GDM1 (cell line): ENCODE measurements at regions not wholly inside any gene's neighbourhood (a gene's known extent, or its start where the extent isn't known, plus 50 kb on each side); places are given as distances from the start of the nearest gene placed in this dataset.
"Not testable (repeated sequence)": the region's sequence is repeated elsewhere in the genome, so short reads cannot be mapped to it uniquely, and the experiment has no call there.

Source experiments
- DNase-seq: peaks from one replicate; lab custom pipeline; 2025; lab: John Stamatoyannopoulos, UW

DNA sequence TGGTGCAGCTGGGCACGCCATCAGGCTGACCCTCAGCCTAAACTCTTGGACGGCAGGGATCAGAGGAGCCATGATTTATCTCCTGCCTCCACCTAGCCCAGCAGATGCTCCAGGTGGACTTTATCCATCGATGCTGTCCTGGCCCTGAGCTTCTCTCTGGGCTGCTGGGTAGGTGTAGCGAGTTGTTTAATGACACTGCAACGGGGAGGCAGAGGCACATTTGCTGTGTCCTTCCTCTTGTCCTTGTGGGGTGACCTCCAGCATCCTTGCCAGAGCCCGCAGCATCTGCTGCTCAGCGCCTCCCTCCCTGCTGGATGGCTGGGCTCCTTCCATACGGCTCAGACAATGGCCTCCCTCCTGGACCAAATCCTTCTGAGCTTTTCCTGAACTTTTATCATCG is 103.1 kb upstream of the IRX4 start:
- DNase-seq = no peak

DNA sequence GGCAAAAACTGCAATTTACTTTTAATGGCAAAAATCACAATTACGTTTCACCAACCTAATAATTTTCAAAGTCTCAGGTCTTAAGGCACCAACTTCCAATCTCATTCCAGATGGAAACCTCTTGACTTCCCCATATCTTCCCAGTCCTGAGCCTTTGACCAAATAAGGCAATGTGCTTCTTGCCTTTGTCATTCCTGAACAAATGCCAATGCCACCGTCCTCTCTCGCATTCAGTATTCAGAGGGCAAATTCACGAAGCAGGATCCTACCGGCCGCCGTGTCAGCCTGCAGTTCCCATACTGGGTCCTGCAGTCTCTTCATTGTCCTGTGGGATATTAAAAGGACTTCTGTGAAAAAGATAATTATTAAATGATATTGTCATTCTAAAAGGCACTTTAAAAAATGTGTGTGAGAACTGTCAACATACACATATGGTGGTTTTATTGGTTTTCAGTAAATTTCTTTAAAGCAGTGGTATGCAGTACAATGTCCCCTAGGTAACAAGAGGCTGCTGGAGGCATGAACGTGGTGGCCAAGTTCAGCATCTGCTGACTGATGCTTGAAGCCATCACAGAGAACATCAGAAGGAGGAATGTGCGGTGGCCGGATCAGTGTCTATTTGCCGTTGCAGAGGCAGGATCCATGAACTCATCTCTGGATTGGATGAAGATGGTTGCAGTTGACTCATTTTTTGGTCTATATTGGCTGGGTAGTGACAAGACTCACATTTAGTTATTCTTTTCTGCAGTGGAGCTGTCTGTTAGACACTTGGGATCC is 101.4 kb upstream of the IRX4 start:
- DNase-seq = no peak

DNA sequence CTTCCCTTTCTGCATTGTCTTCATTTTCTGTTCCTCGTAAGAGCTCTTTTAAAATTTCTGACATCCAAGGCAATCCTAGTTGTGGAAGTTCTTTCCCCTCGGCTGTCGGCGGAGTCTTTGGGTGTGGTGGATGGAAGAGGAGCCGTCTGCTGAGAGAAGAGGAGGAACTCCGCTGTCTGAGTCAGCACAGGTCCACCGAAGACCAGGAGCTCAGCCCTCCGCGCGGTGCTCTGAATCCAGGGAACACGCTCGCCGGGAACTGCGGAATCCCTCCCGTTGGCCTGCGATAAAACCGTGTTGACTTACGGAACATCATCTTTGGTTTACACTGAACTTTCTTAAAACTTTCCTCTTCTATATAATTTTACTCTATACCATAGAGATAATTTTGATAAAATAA is 100.7 kb upstream of the IRX4 start:
- DNase-seq = no peak

DNA sequence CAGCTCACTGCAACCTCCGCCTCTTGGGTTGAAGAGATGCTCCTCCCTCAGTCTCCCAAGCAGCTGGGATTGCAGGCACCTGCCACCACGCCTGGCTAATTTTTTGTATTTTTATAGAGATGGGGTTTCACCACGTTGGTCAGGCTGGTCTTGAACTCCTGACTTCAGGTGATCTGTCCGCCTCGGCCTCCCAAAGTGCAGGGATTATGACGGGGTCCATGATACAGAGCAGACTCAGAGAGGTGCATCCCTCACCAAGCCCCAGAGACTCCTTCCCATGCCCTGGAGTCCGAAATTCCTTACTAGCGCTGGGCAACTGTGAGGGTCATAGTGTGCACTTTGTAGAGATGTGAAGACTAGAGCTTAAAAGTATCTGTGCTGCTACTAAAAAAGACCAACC is 99.8 kb upstream of the IRX4 start:
- DNase-seq = not testable (repeated sequence)

DNA sequence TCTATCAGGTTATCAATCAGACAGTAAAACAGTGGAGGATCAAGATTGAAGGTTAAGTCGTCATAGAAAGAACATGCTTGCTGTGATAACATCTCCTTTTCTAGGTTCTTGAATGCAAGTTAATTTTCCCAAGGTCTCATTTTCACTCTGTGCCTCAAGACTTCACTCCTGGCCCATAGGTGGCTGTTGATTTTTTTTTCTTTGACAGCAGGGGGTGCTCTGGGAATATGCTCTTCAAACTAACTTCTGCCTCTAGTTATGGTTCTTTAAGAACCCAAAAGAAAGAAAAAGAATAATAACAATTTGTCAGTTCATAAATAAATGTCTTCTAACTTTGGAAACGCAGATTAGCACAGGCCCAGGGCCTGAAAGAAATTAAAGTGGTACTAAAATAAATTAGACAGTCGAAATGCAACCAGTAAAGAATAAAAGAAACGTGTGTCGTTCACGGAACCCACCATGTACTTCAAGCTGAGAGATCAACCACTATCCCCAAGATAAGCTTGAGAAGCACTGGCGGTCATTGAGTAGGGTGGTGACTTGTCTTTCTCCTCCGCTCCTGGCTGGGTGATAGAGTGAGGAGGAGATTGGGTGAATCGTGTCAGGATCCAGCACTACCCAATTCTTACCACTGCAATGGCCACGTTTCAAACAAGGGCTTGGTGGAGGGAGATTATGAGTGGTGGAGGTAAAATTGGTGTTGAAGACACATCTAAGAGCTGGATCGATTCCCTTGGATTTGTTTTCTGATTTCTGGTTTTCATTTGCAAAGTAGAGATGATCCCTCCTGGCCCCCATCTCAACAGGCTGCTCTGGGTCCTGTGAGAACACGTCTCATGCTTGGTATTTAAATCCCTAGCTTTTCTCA is 93.4 kb upstream of the IRX4 start:
- DNase-seq = no peak

DNA sequence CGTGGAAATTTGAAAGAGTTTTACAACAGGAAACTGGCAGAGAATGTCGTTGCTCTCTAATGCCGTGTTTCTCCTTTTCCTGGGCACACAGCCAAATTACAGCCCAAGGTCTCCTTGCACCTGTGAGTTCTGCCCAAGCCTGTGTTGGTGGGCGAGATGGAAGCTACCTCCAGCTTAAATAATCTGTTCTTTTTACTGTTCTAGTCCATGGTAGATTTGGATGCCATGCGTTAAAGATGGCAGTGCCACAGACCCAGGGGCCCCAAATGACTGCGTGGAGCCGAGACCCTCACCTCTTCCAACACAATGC is 92.6 kb upstream of the IRX4 start:
- no peak for DNase-seq

DNA sequence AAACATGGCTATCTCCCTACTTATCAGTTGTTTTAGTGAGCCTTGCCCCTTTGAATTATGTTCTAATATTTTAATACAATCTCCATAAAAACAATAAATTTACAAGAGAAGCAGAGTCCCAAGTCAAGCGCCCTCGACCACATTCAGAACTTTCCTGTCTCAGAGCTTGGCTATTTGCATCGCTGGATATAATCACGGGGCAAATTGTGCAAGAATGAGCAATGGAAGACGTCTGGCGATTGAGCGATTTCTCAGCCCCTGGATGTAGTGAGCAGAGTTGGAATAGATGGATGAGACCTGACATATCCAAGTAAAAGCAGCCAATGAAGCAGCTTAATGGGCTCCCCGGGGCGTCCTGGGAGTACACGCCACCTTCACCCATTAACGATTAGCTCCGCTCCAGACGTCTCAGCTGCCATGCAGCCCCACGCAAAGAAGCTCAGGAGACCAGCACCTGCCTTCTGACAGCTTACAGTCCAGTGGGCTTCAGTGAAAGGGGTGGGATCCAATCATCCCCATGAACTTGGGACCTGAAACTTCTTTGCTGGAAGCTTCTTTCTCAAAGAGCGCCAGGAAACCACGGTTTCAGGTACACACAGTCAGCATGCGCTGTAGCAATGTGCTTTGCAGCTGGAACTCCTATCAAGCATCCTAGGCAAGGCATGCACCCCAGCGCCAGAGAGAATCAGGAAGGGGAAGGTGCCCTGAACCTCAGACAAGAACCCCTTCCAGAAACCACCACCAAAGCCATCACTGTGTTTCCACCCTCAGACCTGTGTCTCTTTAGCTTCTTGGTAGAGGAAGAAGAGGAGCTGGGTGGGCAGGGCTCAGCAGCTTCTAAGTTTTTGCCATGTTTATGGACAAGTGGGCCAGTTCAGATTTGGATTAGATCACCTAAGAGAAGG is 92.0 kb upstream of the IRX4 start:
- DNase-seq = no peak

DNA sequence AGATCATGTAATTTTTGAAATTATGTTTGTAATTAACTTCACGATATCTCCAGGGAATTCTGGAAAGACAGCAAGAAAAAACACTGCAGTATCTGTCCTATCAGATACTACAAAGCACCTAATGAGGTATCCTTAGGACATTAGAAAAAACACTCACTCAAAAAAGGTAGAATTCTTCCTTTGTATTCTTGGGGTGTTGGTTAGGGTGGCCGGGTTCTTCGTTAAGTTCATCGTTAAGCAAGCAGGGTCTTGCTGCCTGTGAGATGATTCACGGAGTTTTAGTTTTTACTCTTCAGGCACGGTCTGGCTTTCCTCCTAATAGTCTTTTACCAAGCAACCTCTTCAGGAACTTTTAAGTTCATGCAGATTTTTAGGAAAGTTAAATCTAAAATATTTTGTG is 91.4 kb upstream of the IRX4 start:
- DNase-seq = no peak

DNA sequence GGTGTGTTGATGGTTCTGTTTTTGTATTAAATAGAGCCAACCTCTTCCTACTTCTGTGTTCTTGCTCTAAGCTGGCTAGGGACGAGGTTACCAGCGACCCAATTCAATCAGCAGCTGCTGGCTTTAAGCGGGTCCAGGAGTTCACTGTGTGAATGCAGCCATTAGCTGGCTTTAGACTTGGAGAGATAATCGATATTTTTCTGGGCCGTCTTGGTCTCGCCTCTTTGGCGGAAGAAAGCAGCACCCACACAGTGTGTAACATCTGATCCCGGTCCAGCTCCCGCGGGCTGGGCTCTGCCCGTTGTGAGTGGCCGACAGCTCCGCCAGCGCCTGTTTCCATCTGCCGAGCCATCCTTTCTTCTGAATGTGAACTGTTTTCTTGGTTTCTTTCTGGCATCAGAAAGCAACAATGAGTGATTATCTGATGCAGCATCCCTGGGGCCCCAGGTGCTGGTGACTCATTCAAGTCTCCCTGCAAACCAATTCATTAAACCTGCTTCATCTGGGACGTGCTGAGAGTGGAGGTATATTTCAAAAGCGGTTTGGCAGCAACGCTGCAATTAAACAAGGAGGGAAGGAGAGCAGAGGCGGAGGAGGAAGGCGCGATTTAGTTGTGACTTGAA is 90.8 kb upstream of the IRX4 start:
- DNase-seq = no peak

DNA sequence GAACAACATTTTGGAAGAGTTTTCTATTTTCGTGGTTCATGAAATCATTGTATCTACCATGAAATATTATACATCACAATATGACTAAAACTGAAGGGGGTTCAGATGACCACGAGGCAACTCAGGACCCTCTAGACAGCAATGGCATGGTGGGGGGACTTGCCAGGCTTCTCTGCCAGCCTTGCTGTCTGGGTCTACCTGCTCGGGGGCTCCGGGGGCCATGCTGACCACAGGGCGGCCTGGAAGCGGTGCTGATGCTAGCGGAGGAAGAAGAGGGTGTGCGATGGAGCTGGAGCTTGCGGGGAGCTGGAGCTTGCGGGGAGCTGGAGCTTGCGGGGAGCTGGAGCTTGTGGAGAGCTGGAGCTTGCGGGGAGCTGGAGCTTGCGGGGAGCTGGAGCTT is 89.2 kb upstream of the IRX4 start:
- DNase-seq = no peak

DNA sequence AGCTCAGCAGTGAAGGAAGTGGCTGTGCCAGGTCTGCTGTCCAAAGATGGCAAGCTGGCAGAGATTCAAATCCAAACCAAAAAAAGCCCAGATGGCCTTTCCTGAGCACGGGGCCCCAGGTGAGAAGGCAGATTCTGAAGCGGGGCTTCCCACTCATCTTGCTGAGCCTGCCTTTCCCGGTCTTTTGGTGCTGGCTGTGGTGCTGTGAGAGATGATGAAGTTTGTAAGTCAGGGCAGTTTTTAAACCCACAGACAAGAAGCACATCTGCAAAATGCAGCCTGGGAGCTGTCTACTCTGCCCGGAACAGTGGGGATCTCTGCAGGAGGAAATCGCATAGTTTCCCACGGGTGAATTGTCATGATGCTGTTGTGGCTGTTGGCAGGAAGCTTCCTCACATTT is 85.0 kb upstream of the IRX4 start:
- no peak for DNase-seq

DNA sequence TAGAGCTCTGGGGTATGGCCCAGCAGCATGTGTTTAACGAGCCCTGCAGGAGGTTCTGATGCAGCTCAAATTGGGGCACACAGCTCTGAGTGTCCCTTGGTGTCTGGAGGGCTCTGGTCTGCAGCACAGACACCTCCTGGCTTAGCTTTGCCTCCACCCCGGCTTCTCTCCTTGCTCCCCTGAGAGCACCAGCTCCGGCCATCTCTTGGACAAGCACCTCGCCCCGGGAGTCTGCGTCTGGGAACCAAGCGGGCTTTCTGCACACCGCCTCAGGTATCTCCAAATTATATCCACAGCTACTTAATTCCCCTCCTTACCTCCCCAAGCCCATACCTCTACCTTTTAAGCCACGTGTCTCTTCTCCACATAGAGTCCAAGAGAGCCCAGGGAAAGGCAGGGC is 83.7 kb upstream of the IRX4 start:
- no peak for DNase-seq

DNA sequence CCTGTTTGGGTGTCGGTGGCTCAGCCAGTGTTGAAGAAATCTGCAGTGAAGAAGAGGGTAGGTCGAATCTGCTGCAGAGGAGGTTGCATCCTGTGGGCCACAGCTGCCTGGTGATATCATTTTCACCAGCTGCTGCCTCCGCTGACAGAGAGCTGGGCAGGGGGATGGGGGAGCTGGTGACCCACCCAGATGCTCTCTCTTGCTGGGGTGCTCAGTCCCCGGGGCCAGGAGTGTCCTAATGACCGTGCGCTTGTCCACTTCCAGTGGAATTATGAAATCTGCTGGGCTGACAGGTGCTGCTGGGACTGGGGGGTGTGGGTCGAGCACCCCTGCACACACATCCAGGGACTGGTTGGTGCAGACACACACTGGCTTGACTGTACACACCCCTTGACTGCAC is 83.2 kb upstream of the IRX4 start:
- no peak for DNase-seq

DNA sequence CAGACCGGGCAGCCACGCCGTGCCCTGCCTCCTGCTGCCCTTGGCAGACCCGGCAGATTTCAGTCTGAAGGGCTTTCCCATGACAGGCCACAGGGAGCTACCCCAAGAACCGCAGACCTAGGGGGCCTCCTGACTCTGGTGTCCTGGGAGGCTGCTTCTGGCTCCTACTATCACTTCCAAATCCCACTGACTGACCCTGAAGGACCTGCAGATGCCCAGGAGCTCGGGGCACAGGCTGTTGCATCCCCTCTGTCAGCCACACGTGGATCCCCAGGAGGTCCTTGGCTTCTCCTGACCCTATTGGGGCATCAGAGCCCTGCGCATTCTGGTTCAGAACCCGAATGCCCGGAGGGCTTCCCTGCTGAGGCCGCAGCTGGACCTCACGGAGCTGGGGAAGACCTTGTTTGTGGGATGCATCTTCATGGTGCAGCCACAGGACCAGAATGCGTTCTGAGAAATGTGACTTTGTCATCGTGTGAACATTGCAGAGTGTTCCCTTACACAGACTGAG is 81.3 kb upstream of the IRX4 start:
- no peak for DNase-seq

DNA sequence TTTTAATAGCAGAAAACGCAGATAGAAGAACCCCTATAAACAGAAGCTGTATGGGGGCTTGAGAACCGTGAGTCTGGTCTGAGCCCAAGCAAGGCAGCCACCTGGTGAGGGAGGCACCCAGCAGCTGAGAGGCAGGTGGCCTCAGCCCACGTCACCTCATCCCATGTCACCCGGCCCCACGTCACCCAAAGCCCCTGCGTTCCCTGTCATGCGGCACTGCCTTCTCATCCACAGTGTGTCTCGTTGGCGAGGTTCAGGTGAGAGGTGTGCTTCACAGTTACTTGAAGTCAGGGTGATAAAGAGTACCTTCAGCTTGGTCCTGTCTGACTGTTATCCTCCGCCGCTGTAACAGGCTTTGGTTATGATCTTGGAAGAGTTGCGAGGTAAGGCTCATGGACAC is 80.6 kb upstream of the IRX4 start:
- DNase-seq = no peak

DNA sequence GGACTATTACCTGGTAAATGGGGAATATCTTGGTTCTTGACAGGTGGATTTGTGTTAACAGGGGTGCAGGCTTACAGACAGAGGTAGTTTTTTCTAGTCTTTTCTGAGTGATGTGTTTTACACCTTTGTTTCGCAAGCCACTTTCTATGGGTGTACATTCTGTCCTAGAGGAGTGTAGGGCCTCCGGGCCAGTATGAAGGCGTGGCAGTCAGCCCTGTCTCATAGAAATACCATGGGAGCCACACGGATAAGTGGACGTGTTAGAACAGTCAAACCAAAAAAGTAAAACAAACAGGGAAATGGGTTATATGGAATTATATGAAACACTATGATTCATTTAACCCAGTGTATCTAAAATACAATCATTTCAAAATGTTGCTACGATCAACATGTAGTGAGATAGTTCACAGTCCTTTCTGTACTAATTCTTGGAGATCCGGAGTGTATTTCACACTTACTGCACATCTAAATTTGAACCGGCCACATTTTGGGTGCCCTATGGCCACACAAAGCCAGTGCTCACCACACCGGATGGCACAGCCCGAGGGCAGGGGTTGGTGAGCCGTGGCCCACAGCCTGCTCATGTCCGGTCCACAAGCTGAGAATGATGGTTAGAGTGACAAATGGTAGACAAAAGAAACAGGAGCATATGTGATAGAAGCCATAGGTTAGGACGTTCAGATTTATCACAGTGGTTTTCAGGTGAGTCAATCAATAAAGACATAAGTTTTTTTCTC is 80.1 kb upstream of the IRX4 start:
- no peak for DNase-seq

DNA sequence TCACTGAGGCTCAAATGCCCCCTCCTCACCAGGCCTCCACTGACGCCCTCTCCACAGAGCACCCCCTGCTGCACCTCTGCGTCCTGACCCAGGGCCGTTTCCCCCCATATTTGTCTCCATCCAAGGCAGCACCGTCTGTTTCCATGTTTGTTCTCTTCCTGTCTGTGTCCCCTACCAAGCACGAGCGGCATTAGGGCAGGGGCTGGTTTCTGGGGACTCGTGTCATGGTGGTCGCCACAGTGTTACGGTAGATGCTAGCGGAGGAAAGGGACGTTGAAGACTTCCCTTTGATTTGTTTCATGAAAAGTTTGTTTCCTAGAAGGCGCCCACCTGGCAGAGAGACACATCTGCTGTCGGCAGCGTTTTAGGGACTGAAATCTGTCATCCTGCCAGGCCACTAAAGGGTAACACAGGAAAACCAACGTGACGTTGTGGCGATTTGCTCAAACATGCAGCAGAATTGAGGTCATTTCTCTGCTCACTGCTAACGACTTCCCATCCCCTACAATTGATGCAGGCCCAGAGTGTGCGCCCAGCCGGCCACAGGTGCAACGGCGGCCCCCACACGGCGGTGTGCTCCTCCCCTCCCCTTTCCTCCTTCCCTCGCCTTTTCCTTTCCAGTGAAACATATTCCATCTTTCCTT is 79.3 kb upstream of the IRX4 start:
- DNase-seq = no peak

DNA sequence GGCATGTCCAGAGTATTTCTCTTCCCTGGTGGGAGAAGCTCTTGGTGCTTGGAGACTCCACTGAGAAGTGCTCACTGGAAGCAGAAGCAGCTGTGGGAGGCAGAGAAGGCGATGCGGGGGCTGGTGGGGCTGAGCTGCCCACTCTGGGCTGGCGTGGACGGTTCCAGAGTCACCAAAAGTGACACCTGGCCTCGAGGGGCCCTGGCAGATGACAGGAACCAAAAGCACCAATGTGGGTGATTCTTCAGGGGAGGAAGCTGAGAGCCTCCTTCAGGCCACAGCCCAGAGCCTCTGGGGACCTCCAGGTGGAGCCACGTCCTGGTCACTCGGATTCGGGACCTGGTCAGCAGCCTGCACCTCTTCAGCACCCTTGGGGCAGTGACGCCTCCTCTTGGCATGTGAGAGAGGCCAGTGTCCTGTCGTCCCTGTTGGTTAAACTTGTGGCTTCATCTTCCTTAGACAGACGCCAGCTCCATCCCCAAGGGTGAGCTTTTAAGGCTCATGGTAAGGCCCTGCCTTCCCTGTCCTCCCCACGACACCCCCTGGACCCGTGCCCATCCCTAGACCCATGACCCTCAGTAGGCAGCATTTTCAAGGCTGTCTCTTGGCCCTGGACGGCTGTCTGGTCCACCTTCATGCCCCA is 78.7 kb upstream of the IRX4 start:
- DNase-seq = no peak

DNA sequence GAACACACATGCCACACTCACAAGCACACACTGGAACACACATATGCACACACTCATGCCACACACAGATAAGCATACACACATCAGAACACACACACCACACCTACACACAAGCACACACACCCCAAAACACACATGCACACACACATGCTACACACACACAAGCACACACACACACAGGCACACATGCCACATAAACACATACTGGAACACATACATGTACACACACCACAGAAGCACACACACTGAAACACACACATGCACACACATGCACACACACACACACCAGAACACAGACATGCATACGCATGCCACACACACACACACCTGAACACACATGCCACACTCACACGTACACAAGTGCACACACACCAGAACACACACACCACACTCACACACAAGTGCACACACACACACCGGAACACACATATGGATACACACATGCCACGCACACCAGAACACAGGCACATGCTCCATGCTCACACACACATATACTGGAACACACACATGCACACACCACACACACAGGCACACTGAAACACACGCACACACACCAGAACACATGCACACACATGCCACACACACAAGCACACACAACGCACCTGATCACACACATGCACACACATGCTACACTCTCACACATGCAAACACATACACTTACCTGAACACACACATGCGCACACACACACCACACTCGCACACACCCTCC is 78.0 kb upstream of the IRX4 start:
- no peak for DNase-seq
